Ascending aorta (tissue), 2 donors: ENCODE measurements at regions not wholly inside any gene's neighbourhood (a gene's known extent, or its start where the extent isn't known, plus 50 kb on each side); places are given as distances from the start of the nearest gene placed in this dataset.

Experiments
- DNase-seq, 2 donors: peaks; one replicate each; pipeline ENCODE4 v3.0.0-alpha.2; 2019; ENCODE audit warnings: low spot score in 2 of 2
- H3K27ac ChIP-seq, 2 donors: fragments of 200-600 bp; sonication (generic); one replicate each; pipeline ENCODE4 v1.5.1; 2016 to 2017; ENCODE audit warnings: mild to moderate bottlenecking in 1 of 2
- H3K27me3 ChIP-seq: fragments of 200-600 bp; sonication (generic); one replicate; pipeline ENCODE4 v1.5.1; 2017
- H3K36me3 ChIP-seq, 2 donors: fragments of 200-600 bp; sonication (generic); one replicate each; pipeline ENCODE4 v1.5.1; 2016
- H3K4me1 ChIP-seq, 2 donors: fragments of 200-600 bp; sonication (generic); one replicate each; pipeline ENCODE4 v1.5.1; 2016 to 2017; ENCODE audit warnings: mild to moderate bottlenecking in 1 of 2
- H3K4me3 ChIP-seq, 2 donors: fragments of 200-600 bp; sonication (generic); one replicate each; pipeline ENCODE4 v1.5.1; 2016 to 2017; ENCODE audit warnings: mild to moderate bottlenecking in 1 of 2
- H3K9me3 ChIP-seq, 2 donors: fragments of 200-600 bp; sonication (generic); one replicate each; pipeline ENCODE4 v1.5.1; 2016
- intact Hi-C: fragments of 100-400 bp; cut with DNase I; formaldehyde crosslinking; loops from one replicate; pipeline ENCODE4 v1.15.1; 2023
- TF ChIP-seq, protein P1 (sequence below), 3 experiments: fragments of 200-600 bp in 2 of 3; fragments of 450-650 bp in 1 of 3; sonication (generic) in 2 of 3; IDR thresholded peaks; one replicate each; pipeline ENCODE4 v1.5.1; 2016 to 2019; ENCODE audit warnings: antibody characterized with exemption in 3 of 3, mild to moderate bottlenecking in 1 of 3, moderate library complexity in 1 of 3

GRCh38 chr2:22756276-22757043 lies 628.5 kb upstream of the KLHL29 start:
- H3K27ac ChIP-seq: no peak overlapping the region
- intact Hi-C loops: no loop called here
- H3K36me3 ChIP-seq: no peaks in the 10 kb centered on the region
- H3K9me3 ChIP-seq: no peaks in the 10 kb centered on the region
- H3K27me3 ChIP-seq: no peaks in the 10 kb centered on the region
- TF ChIP-seq, protein P1, sequence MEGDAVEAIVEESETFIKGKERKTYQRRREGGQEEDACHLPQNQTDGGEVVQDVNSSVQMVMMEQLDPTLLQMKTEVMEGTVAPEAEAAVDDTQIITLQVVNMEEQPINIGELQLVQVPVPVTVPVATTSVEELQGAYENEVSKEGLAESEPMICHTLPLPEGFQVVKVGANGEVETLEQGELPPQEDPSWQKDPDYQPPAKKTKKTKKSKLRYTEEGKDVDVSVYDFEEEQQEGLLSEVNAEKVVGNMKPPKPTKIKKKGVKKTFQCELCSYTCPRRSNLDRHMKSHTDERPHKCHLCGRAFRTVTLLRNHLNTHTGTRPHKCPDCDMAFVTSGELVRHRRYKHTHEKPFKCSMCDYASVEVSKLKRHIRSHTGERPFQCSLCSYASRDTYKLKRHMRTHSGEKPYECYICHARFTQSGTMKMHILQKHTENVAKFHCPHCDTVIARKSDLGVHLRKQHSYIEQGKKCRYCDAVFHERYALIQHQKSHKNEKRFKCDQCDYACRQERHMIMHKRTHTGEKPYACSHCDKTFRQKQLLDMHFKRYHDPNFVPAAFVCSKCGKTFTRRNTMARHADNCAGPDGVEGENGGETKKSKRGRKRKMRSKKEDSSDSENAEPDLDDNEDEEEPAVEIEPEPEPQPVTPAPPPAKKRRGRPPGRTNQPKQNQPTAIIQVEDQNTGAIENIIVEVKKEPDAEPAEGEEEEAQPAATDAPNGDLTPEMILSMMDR (IDR thresholded peaks at IDR 0.05): no peak
- no peak for DNase-seq
- H3K4me1 ChIP-seq: no peaks in the 10 kb centered on the region
- H3K4me3 ChIP-seq: no peak overlapping the region

DNA sequence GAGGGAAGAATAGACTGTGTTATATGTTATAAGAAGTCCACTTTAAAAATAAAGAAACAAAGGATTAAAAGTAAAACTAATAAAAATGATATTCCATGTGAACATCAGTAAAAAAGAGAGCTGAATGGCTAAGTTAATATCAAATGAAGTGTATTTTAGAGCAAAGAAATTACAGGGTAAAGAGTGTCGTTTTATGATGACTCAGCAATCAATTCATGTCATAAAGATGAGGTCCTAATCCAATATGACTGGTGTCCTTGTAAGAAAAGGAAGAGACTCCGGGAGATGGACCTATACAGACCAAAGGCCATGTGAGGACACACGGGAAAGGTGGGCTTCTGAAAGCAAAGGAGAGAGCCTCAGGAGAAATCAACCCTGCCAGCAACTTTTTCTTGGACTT lies 615.5 kb upstream of the KLHL29 start:
- Histone ChIP-seq H3K36me3 (no peaks in the 10 kb centered on the region), H3K27me3 (no peaks in the 10 kb centered on the region), H3K4me3 (no peak overlapping the region), H3K4me1 (no peaks in the 10 kb centered on the region), H3K9me3 (no peaks in the 10 kb centered on the region), H3K27ac (no peak overlapping the region)
- intact Hi-C loops: no loop called here
- TF ChIP-seq, protein P1 (IDR thresholded peaks at IDR 0.05): no peak
- DNase-seq: no peak

GRCh38 chr2:22784566-22784965 lies 600.4 kb upstream of the KLHL29 start:
- intact Hi-C loops: no loop called here
- TF ChIP-seq, protein P1 (IDR thresholded peaks at IDR 0.05): no peak

DNA sequence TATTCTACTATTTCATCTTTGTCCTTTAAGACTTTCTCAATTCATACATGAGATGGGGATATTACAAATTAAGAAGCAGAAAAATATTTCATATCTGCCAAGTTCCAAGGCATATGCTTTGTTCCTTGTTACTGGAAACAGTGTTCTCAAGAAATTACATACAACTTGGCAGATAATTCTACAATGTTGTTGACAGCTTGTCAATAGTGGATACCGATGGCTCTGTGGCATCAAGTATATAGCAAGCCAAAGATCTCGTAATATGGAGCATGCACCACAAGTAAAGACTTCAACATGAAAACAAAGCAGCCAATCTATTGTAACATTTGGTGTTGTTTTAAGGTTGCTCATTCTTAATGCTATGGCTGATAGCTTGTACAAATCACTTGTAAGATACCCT lies 598.2 kb upstream of the KLHL29 start:
- TF ChIP-seq, protein P1 (IDR thresholded peaks at IDR 0.05): no peak

More at GRCh38 chr2:22784566-22784965, 600.4 kb upstream of the KLHL29 start:
- H3K27me3 ChIP-seq: no peaks in the 10 kb centered on the region
- no peak overlapping the region for H3K4me3 ChIP-seq
- no peaks in the 10 kb centered on the region for H3K9me3 ChIP-seq
- H3K36me3 ChIP-seq: no peaks in the 10 kb centered on the region
- no peak for DNase-seq
- H3K4me1 ChIP-seq: no peaks in the 10 kb centered on the region
- H3K27ac ChIP-seq: no peak overlapping the region

DNA sequence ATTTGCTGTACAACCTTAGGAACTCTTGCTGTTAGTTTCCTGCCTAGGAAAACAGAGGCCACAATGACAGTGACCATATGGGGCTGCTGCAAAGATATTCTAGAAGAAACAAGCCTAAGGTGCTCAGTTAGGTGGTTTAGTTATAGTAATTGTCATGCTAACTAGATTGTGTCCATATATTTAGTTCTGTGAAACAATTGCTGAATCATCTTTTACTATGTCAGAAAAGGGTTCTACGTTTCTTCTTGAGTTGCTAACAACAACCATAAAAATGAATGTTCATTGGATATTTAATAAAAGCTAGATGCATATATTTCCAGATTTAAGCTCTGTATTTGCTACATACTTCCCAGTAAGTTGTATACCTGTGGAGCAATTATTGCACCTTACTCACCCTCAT lies 597.2 kb upstream of the KLHL29 start:
- intact Hi-C loops: no loop called here

More for the DNA sequence above, 598.2 kb upstream of the KLHL29 start:
- no peak for DNase-seq
- H3K36me3 ChIP-seq: no peaks in the 10 kb centered on the region
- no peaks in the 10 kb centered on the region for H3K4me1 ChIP-seq
- H3K9me3 ChIP-seq: no peaks in the 10 kb centered on the region
- intact Hi-C loops: no loop called here
- no peak overlapping the region for H3K4me3 ChIP-seq
- no peaks in the 10 kb centered on the region for H3K27me3 ChIP-seq
- no peak overlapping the region for H3K27ac ChIP-seq

More for the DNA sequence above, 597.2 kb upstream of the KLHL29 start:
- DNase-seq: no peak
- H3K4me1 ChIP-seq: no peaks in the 10 kb centered on the region
- no peak overlapping the region for H3K27ac ChIP-seq
- no peaks in the 10 kb centered on the region for H3K9me3 ChIP-seq
- no peak overlapping the region for H3K4me3 ChIP-seq
- no peaks in the 10 kb centered on the region for H3K27me3 ChIP-seq
- TF ChIP-seq, protein P1 (IDR thresholded peaks at IDR 0.05): no peak
- no peaks in the 10 kb centered on the region for H3K36me3 ChIP-seq
